ENCODE measurements at regions not wholly inside any gene's neighbourhood (a gene's known extent, or its start where the extent isn't known, plus 50 kb on each side); places are given as distances from the start of the nearest gene placed in this dataset.

DNA sequence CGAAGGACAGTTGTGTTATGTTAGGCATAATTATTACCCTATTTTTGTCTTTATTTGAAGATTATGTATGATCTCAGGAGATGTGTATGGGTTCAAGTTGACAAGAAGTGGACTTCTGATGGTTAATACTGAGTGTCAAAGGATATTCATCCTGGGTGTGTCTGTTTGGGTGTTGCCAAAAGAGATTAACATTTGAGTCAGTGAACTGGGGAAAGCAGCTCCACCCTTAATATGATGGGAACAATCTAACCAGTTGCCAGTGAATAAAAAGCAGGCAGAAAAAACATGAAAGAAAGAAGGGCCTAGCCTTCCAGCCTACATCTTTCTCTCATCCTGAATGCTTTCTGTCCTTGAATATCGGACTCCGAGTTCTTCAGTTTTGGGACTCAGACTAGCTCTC, 332.6 kb downstream of the DTHD1 start:
- no peak overlapping the region for H3K27ac ChIP-seq (ENCODE audit: low read depth in 2 of 2, low read length in 2 of 2)
- H3K9me3 ChIP-seq (ENCODE audit: control insufficient read depth in 2 of 3, insufficient read depth in 1 of 3, low read length in 3 of 3) = peaks cover 0 to 4% (median 0%) of the 10 kb centered on the region in 3 donors
- DNase-seq (no peak), FAIRE-seq (no peak)
- no peaks in the 10 kb centered on the region for H3K4me1 ChIP-seq (ENCODE audit: control insufficient read depth in 2 of 3, insufficient read depth in 2 of 3, low read depth in 1 of 3, low read length in 3 of 3)
- TF ChIP-seq, protein P1, sequence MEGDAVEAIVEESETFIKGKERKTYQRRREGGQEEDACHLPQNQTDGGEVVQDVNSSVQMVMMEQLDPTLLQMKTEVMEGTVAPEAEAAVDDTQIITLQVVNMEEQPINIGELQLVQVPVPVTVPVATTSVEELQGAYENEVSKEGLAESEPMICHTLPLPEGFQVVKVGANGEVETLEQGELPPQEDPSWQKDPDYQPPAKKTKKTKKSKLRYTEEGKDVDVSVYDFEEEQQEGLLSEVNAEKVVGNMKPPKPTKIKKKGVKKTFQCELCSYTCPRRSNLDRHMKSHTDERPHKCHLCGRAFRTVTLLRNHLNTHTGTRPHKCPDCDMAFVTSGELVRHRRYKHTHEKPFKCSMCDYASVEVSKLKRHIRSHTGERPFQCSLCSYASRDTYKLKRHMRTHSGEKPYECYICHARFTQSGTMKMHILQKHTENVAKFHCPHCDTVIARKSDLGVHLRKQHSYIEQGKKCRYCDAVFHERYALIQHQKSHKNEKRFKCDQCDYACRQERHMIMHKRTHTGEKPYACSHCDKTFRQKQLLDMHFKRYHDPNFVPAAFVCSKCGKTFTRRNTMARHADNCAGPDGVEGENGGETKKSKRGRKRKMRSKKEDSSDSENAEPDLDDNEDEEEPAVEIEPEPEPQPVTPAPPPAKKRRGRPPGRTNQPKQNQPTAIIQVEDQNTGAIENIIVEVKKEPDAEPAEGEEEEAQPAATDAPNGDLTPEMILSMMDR (IDR thresholded peaks at IDR 0.05; ENCODE audit: borderline replicate concordance, extremely low read depth, insufficient read depth) = no peak
- H3K36me3 ChIP-seq (ENCODE audit: control insufficient read depth in 2 of 3, insufficient read depth in 3 of 3, low read length in 3 of 3) = no peaks in the 10 kb centered on the region
- H3K4me3 ChIP-seq (ENCODE audit: low read length in 3 of 3) = no peak overlapping the region
- intact Hi-C loops (cut with DNase I) = no loop called here
- no peak overlapping the region for H3K9ac ChIP-seq (ENCODE audit: low read length in 3 of 3)
- no peaks in the 10 kb centered on the region for H3K27me3 ChIP-seq (ENCODE audit: control insufficient read depth, insufficient read depth, low read length)

DNA sequence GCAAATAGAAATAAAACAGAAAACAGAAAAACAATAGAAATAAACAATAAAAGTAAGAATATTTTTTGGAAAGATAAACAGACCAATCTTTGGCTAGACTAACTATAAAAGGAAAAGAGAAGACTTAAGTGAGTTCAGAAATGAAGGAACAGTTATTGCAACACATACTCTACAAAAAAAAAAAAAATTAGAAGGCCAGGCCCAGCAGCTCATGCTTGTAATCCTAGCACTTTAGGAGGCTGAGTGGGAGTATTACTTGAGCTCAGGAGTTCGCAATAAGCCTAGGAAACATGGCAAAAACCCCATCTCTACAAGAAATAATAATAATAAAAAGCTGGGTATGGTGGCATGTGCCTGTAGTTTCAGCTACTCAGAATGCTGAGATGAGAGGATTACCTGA, 336.7 kb downstream of the DTHD1 start:
- H3K9ac ChIP-seq (ENCODE audit: low read length in 3 of 3) = no peak overlapping the region
- DNase-seq (no peak), FAIRE-seq (no peak)
- no peaks in the 10 kb centered on the region for H3K36me3 ChIP-seq (ENCODE audit: control insufficient read depth in 2 of 3, insufficient read depth in 3 of 3, low read length in 3 of 3)
- no peak overlapping the region for H3K27ac ChIP-seq (ENCODE audit: low read depth in 2 of 2, low read length in 2 of 2)
- TF ChIP-seq, protein P1 (IDR thresholded peaks at IDR 0.05; ENCODE audit: borderline replicate concordance, extremely low read depth, insufficient read depth) = no peak
- intact Hi-C loops (cut with DNase I) = no loop called here
- no peaks in the 10 kb centered on the region for H3K27me3 ChIP-seq (ENCODE audit: control insufficient read depth, insufficient read depth, low read length)
- H3K4me3 ChIP-seq (ENCODE audit: low read length in 3 of 3) = no peak overlapping the region
- peaks cover 0 to 4% (median 0%) of the 10 kb centered on the region in 3 donors for H3K9me3 ChIP-seq (ENCODE audit: control insufficient read depth in 2 of 3, insufficient read depth in 1 of 3, low read length in 3 of 3)
- H3K4me1 ChIP-seq (ENCODE audit: control insufficient read depth in 2 of 3, insufficient read depth in 2 of 3, low read depth in 1 of 3, low read length in 3 of 3) = no peaks in the 10 kb centered on the region

DNA sequence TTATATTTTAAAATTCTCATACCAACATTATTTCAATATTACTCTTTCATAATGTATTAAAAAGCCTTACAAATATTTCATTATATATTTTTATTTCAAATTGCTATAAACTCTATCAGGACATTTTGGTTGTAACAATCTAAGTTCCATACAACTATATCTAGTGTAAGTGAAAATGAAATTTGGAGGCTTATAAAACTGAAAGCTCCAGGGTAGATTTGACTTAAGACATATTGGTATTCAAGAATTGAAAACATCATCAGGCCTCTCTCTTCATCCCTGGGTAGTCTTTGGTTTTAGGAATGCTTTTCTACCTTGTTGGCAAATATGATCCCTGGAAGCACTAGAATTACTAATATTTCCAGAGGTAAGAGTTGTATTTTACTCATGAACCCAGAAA, 342.6 kb downstream of the DTHD1 start:
- DNase-seq (no peak), FAIRE-seq (no peak)
- TF ChIP-seq, protein P1 (IDR thresholded peaks at IDR 0.05; ENCODE audit: borderline replicate concordance, extremely low read depth, insufficient read depth) = no peak
- intact Hi-C loops (cut with DNase I) = no loop called here
- no peaks in the 10 kb centered on the region for H3K27me3 ChIP-seq (ENCODE audit: control insufficient read depth, insufficient read depth, low read length)
- no peaks in the 10 kb centered on the region for H3K9me3 ChIP-seq (ENCODE audit: control insufficient read depth in 2 of 3, insufficient read depth in 1 of 3, low read length in 3 of 3)
- H3K27ac ChIP-seq (ENCODE audit: low read depth in 2 of 2, low read length in 2 of 2) = no peak overlapping the region
- H3K4me3 ChIP-seq (ENCODE audit: low read length in 3 of 3) = no peak overlapping the region
- no peaks in the 10 kb centered on the region for H3K4me1 ChIP-seq (ENCODE audit: control insufficient read depth in 2 of 3, insufficient read depth in 2 of 3, low read depth in 1 of 3, low read length in 3 of 3)
- H3K9ac ChIP-seq (ENCODE audit: low read length in 3 of 3) = no peak overlapping the region
- no peaks in the 10 kb centered on the region for H3K36me3 ChIP-seq (ENCODE audit: control insufficient read depth in 2 of 3, insufficient read depth in 3 of 3, low read length in 3 of 3)

DNA sequence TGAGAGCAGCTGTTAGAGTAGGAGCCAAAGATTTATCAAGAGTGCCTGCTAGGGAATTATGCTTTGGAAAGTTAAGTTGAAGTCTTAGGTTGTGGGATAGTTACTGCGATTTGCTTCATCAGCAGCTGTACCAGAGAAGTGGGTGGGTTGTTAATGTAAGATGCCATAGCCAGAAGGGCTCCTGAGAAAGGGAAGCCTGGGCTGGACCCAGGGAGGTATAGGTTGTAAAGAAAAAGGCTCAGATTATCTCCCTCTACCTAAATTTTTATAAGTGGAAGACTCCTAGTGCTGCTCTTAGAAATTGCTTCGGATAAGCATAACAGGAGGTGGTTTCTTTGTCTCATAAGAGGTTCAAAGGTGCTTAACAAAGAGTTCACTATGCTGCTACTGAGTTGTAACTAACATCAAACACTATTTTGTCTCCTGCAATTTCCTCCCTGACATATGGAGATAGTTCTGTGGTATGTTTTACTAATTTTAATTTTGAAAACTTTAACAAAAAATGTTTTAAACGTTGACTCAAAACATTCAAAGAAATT, 356.9 kb downstream of the DTHD1 start:
- no peak overlapping the region for H3K27ac ChIP-seq (ENCODE audit: low read depth in 2 of 2, low read length in 2 of 2)
- no peak overlapping the region for H3K9ac ChIP-seq (ENCODE audit: low read length in 3 of 3)
- no peaks in the 10 kb centered on the region for H3K9me3 ChIP-seq (ENCODE audit: control insufficient read depth in 2 of 3, insufficient read depth in 1 of 3, low read length in 3 of 3)
- no peak overlapping the region for H3K4me3 ChIP-seq (ENCODE audit: low read length in 3 of 3)
- no peaks in the 10 kb centered on the region for H3K4me1 ChIP-seq (ENCODE audit: control insufficient read depth in 2 of 3, insufficient read depth in 2 of 3, low read depth in 1 of 3, low read length in 3 of 3)
- H3K36me3 ChIP-seq (ENCODE audit: control insufficient read depth in 2 of 3, insufficient read depth in 3 of 3, low read length in 3 of 3) = no peaks in the 10 kb centered on the region
- DNase-seq = no peak
- no peaks in the 10 kb centered on the region for H3K27me3 ChIP-seq (ENCODE audit: control insufficient read depth, insufficient read depth, low read length)
- TF ChIP-seq, protein P1 (IDR thresholded peaks at IDR 0.05; ENCODE audit: borderline replicate concordance, extremely low read depth, insufficient read depth) = no peak
- FAIRE-seq = peak; percentile 23
- intact Hi-C loops (cut with DNase I) = no loop called here
